ENCODE measurements at regions not wholly inside any gene's neighbourhood (a gene's known extent, or its start where the extent isn't known, plus 50 kb on each side); places are given as distances from the start of the nearest gene placed in this dataset.

DNA sequence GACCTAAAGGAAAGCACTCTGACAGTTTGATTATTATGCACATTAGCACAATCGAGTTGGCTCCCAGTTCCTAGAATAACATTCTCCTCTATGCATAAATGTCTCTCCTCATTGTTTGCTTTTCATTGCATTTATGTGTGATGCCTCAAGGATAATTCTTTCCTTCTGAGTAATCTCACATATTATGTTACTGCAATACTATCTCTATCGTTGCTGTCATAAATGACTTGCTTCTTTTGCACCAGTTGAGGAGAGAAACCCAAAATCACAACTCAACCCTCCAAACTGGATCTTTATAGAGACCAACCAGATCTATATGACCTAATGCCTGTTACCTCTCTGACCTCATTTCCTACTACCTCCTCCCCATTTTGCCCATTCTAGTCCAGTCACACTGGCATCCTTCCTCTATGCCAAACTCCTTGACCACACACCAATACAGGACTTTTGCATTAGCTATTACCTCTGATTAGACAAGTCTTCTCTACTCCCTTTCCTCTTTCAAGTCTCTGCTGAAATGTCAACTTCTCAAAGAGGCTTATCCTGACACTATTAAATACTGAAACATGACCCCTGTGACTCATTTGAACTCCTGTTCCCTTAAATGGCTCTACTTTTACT is 1026.0 kb downstream of the TUSC7 start:
- ChIA-PET POLR2A (no interaction called here), CTCF (no interaction called here)
- Histone ChIP-seq H3K9me3 (ENCODE audit: low read length) (no peaks in the 10 kb centered on the region), H3K27me3 (ENCODE audit: insufficient read depth, low read length, poor library complexity, severe bottlenecking) (no peaks in the 10 kb centered on the region), H3K4me3 (ENCODE audit: low read length) (no peak overlapping the region), H3K4me1 (ENCODE audit: insufficient read depth, low read length) (no peaks in the 10 kb centered on the region), H3K27ac (ENCODE audit: low read depth, low read length) (no peak overlapping the region), H3K36me3 (ENCODE audit: insufficient read depth, low read length) (no peaks in the 10 kb centered on the region)
- no peak overlapping the region for H3K4me3 Mint-ChIP-seq
- no peak for DNase-seq
- no peak overlapping the region for H3K27ac Mint-ChIP-seq
- H3K36me3 Mint-ChIP-seq, result no peaks in the 10 kb centered on the region
- no peaks in the 10 kb centered on the region for H3K4me1 Mint-ChIP-seq
- H3K9me3 Mint-ChIP-seq, result peaks cover 0 to 9% (median 4%) of the 10 kb centered on the region in 5 donors
- H3K27me3 Mint-ChIP-seq, result no peaks in the 10 kb centered on the region

DNA sequence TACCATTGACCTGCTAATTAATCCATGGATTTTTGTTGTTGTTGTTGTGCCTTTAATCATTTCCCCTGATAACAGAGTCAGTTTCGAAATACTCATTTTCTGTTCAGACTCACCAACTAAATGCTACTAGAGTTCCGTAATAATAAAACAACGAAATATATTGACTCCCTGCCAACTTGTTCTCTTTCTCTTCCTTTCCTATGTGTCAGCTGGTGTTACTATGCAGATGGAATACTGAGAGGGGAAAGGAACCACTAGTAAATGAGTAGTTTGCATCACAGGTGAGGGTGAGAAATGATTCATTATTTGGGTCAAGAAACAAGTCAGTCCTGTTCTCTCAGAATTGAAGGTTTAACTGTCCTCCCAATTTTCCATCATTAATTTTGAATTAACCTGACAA is 1027.3 kb downstream of the TUSC7 start:
- H3K36me3 ChIP-seq (ENCODE audit: insufficient read depth, low read length), result no peaks in the 10 kb centered on the region
- DNase-seq, result no peak
- H3K4me1 ChIP-seq (ENCODE audit: insufficient read depth, low read length), result no peaks in the 10 kb centered on the region
- ChIA-PET POLR2A (no interaction called here), CTCF (no interaction called here)
- no peak overlapping the region for H3K27ac ChIP-seq (ENCODE audit: low read depth, low read length)
- Mint-ChIP-seq H3K36me3 (no peaks in the 10 kb centered on the region), H3K27me3 (no peaks in the 10 kb centered on the region), H3K4me3 (no peak overlapping the region), H3K9me3 (peaks cover 0 to 7% (median 4%) of the 10 kb centered on the region in 5 donors), H3K4me1 (no peaks in the 10 kb centered on the region), H3K27ac (no peak overlapping the region)
- no peaks in the 10 kb centered on the region for H3K27me3 ChIP-seq (ENCODE audit: insufficient read depth, low read length, poor library complexity, severe bottlenecking)
- H3K4me3 ChIP-seq (ENCODE audit: low read length), result no peak overlapping the region
- H3K9me3 ChIP-seq (ENCODE audit: low read length), result no peaks in the 10 kb centered on the region

DNA sequence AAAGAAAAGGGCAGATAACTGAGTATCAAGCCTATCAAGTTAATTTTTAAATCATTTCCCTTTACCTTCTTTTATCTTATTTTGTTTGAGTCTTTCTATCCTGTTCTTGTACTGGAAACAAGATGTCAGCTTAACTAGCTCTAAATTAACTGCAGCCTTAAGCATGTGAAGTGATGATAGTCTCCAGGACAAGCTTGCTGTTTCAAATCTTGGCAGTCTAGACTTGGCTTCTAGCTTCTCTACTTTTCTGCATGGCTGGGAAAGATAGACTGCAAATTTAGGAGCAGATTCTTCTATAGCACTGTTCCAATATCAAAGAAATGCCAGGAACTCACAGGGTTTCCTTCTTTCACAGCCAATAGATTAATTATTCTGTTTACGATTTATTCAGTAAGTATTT is 1034.4 kb downstream of the TUSC7 start:
- Mint-ChIP-seq H3K27me3 (no peaks in the 10 kb centered on the region), H3K4me3 (no peak overlapping the region), H3K9me3 (peaks cover 0 to 17% (median 8%) of the 10 kb centered on the region in 5 donors), H3K27ac (no peak overlapping the region), H3K36me3 (no peaks in the 10 kb centered on the region), H3K4me1 (no peaks in the 10 kb centered on the region)
- Histone ChIP-seq H3K9me3 (ENCODE audit: low read length) (no peaks in the 10 kb centered on the region), H3K4me3 (ENCODE audit: low read length) (no peak overlapping the region), H3K36me3 (ENCODE audit: insufficient read depth, low read length) (no peaks in the 10 kb centered on the region), H3K27ac (ENCODE audit: low read depth, low read length) (no peak overlapping the region), H3K4me1 (ENCODE audit: insufficient read depth, low read length) (no peaks in the 10 kb centered on the region), H3K27me3 (ENCODE audit: insufficient read depth, low read length, poor library complexity, severe bottlenecking) (no peaks in the 10 kb centered on the region)
- no peak for DNase-seq
- ChIA-PET POLR2A (no interaction called here), CTCF (no interaction called here)

DNA sequence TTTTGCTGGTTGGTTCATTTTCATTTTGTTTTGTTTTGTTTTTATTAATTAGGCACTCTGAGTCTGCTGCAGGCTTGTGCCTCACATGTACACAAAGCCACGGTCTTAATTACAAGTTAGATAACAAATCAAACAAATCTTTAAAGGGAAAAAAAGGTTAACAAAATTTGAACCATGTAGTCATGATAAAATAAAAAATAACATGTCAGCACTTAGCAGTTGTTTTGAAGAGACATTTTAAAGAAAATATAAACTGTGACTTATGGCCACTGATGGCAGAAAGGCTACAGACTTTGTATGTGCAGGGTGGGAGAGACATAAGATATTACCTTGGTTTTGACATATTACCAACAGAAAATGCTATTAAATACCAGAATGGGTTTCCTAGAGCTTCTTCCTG is 1035.4 kb downstream of the TUSC7 start:
- no peak for DNase-seq
- POLR2A ChIA-PET, result no interaction called here
- H3K4me3 Mint-ChIP-seq, result no peak overlapping the region

DNA sequence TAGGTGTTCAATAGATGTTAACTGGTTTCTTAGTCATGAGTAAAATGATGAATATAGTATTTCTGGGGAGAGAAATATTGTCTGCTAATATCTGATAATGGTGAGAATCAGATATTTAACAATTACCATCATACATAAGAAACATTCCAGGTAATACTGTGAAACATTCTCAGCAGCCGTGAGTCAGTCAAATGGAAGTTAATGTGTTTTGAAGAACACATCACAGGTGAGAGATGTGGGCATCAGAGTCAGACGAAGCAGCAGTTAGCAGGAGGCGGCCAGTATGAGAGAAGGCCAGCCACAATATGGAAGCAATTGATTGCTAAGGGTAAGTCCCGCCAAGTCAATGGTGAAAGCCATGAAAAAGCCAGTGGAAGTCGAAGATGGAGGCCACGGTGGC is 1035.9 kb downstream of the TUSC7 start:
- Histone ChIP-seq H3K9me3 (ENCODE audit: low read length) (no peaks in the 10 kb centered on the region), H3K36me3 (ENCODE audit: insufficient read depth, low read length) (no peaks in the 10 kb centered on the region), H3K4me1 (ENCODE audit: insufficient read depth, low read length) (no peaks in the 10 kb centered on the region), H3K4me3 (ENCODE audit: low read length) (no peak overlapping the region), H3K27ac (ENCODE audit: low read depth, low read length) (no peak overlapping the region), H3K27me3 (ENCODE audit: insufficient read depth, low read length, poor library complexity, severe bottlenecking) (no peaks in the 10 kb centered on the region)
- H3K9me3 Mint-ChIP-seq, result peaks cover 0 to 13% (median 7%) of the 10 kb centered on the region in 5 donors
- no peaks in the 10 kb centered on the region for H3K4me1 Mint-ChIP-seq
- no peak for DNase-seq
- POLR2A ChIA-PET, result no interaction called here
- CTCF ChIA-PET, result no interaction called here
- no peaks in the 10 kb centered on the region for H3K36me3 Mint-ChIP-seq
- H3K4me3 Mint-ChIP-seq, result no peak overlapping the region
- H3K27ac Mint-ChIP-seq, result no peak overlapping the region
- no peaks in the 10 kb centered on the region for H3K27me3 Mint-ChIP-seq

More for the DNA sequence above, 1035.4 kb downstream of the TUSC7 start:
- Histone ChIP-seq H3K36me3 (ENCODE audit: insufficient read depth, low read length) (no peaks in the 10 kb centered on the region), H3K9me3 (ENCODE audit: low read length) (no peaks in the 10 kb centered on the region), H3K27ac (ENCODE audit: low read depth, low read length) (no peak overlapping the region), H3K27me3 (ENCODE audit: insufficient read depth, low read length, poor library complexity, severe bottlenecking) (no peaks in the 10 kb centered on the region), H3K4me3 (ENCODE audit: low read length) (no peak overlapping the region), H3K4me1 (ENCODE audit: insufficient read depth, low read length) (no peaks in the 10 kb centered on the region)
- Mint-ChIP-seq H3K36me3 (no peaks in the 10 kb centered on the region), H3K4me1 (no peaks in the 10 kb centered on the region), H3K27ac (no peak overlapping the region), H3K9me3 (peaks cover 0 to 13% (median 8%) of the 10 kb centered on the region in 5 donors), H3K27me3 (no peaks in the 10 kb centered on the region)
- CTCF ChIA-PET, result no interaction called here

DNA sequence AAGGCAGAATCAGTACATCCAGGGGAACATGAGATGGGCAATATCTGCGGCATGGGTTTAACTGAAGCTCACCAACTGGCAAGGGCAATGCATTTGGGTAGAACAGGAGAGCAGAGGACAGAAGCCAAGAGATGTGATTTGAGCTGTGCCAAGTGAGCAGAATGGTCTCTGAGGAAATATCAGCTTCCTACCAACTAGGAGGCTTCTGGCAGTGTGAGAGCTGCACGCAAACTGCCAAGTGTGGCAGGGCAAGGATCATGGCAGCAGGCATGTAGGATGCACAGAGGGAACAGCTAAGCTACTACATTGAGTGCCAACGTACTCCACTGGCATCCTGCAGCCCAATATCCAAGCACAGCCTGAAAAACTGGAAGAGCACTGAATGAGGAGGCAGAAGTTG is 1036.5 kb downstream of the TUSC7 start:
- Histone ChIP-seq H3K36me3 (ENCODE audit: insufficient read depth, low read length) (no peaks in the 10 kb centered on the region), H3K4me3 (ENCODE audit: low read length) (no peak overlapping the region), H3K4me1 (ENCODE audit: insufficient read depth, low read length) (no peaks in the 10 kb centered on the region), H3K9me3 (ENCODE audit: low read length) (no peaks in the 10 kb centered on the region), H3K27me3 (ENCODE audit: insufficient read depth, low read length, poor library complexity, severe bottlenecking) (no peaks in the 10 kb centered on the region), H3K27ac (ENCODE audit: low read depth, low read length) (no peak overlapping the region)
- ChIA-PET CTCF (no interaction called here), POLR2A (no interaction called here)
- no peak overlapping the region for H3K4me3 Mint-ChIP-seq
- no peaks in the 10 kb centered on the region for H3K27me3 Mint-ChIP-seq
- no peak for DNase-seq
- H3K36me3 Mint-ChIP-seq, result no peaks in the 10 kb centered on the region
- H3K4me1 Mint-ChIP-seq, result no peaks in the 10 kb centered on the region
- H3K9me3 Mint-ChIP-seq, result peaks cover 0 to 13% (median 7%) of the 10 kb centered on the region in 5 donors
- no peak overlapping the region for H3K27ac Mint-ChIP-seq

DNA sequence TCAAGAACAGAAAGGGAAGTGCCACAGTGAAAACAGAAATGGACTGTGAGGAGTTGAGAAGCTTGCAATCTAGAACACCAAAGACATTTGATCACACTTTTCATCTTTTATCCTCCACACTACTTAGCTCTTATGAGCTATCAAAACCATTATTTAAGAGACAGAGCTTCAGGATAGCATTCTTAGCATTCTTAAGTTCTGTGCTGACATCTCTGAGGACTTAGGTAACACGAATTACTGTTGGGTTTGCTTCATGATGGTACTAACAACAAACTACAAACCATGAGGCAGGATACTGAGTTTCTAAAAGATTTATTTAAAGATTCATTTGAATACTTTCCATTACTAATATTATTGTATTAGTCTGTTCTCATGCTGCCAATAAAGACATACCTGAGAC is 1038.6 kb downstream of the TUSC7 start:
- no peak overlapping the region for H3K27ac Mint-ChIP-seq
- Histone ChIP-seq H3K36me3 (ENCODE audit: insufficient read depth, low read length) (no peaks in the 10 kb centered on the region), H3K27me3 (ENCODE audit: insufficient read depth, low read length, poor library complexity, severe bottlenecking) (no peaks in the 10 kb centered on the region), H3K4me1 (ENCODE audit: insufficient read depth, low read length) (no peaks in the 10 kb centered on the region), H3K27ac (ENCODE audit: low read depth, low read length) (no peak overlapping the region), H3K4me3 (ENCODE audit: low read length) (no peak overlapping the region), H3K9me3 (ENCODE audit: low read length) (no peaks in the 10 kb centered on the region)
- ChIA-PET CTCF (no interaction called here), POLR2A (no interaction called here)
- H3K27me3 Mint-ChIP-seq, result no peaks in the 10 kb centered on the region
- peaks cover 0 to 10% (median 6%) of the 10 kb centered on the region in 5 donors for H3K9me3 Mint-ChIP-seq
- DNase-seq, result no peak
- no peaks in the 10 kb centered on the region for H3K36me3 Mint-ChIP-seq
- H3K4me3 Mint-ChIP-seq, result no peak overlapping the region
- no peaks in the 10 kb centered on the region for H3K4me1 Mint-ChIP-seq

DNA sequence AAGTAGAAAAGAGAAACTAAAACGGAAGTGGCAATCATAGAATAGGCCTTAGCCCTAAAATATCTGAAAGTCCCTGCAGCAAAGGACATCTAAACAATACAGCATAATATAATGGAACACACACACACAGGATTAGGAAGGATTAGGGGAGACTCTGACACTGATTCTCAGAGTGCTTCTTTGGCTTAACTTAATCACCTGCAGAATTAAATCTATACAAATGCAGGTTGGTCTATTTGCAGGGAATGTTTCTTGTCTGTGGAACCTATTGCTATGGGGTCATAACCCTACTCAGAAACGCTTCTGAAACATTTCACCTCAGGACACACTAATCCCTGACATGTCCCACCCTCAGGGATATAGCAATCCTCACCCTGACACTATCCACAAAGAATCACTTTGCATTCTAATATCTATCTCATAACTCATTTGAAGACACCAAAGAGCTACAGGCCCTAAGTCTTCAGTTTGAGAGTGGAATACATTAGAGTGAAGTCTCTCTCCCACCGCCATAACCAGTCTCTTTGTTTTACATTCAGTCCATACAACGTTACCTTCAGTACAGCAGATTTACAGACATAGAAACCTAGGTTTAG is 1041.2 kb downstream of the TUSC7 start:
- Histone ChIP-seq H3K36me3 (ENCODE audit: insufficient read depth, low read length) (no peaks in the 10 kb centered on the region), H3K27me3 (ENCODE audit: insufficient read depth, low read length, poor library complexity, severe bottlenecking) (no peaks in the 10 kb centered on the region), H3K4me1 (ENCODE audit: insufficient read depth, low read length) (no peaks in the 10 kb centered on the region), H3K9me3 (ENCODE audit: low read length) (no peaks in the 10 kb centered on the region), H3K4me3 (ENCODE audit: low read length) (no peak overlapping the region), H3K27ac (ENCODE audit: low read depth, low read length) (no peak overlapping the region)
- ChIA-PET POLR2A (no interaction called here), CTCF (no interaction called here)
- H3K27me3 Mint-ChIP-seq, result no peaks in the 10 kb centered on the region
- H3K36me3 Mint-ChIP-seq, result no peaks in the 10 kb centered on the region
- H3K9me3 Mint-ChIP-seq, result peaks cover 2 to 8% (median 7%) of the 10 kb centered on the region in 5 donors
- DNase-seq, result no peak
- no peaks in the 10 kb centered on the region for H3K4me1 Mint-ChIP-seq
- H3K27ac Mint-ChIP-seq, result no peak overlapping the region
- no peak overlapping the region for H3K4me3 Mint-ChIP-seq

Measured in CD8-positive, alpha-beta memory T cell (primary cell).